C4-2B (cell line): ENCODE measurements at regions not wholly inside any gene's neighbourhood (a gene's known extent, or its start where the extent isn't known, plus 50 kb on each side); places are given as distances from the start of the nearest gene placed in this dataset.
A peak's percentile ranks its signal among the peaks of the same experiment; 100 is the strongest.

Experiments
- H3K27ac ChIP-seq: fragments of 450-650 bp; 2 replicates; pipeline ENCODE4 v1.5.1; 2017
- ZFX ChIP-seq: fragments of 450-650 bp; IDR thresholded peaks from 2 replicates; pipeline ENCODE4 v1.6.1; 2017
- TF ChIP-seq, protein P1 (sequence below): fragments of 450-650 bp; conservative IDR thresholded peaks from 2 replicates; pipeline ENCODE4 v1.5.1; 2017; ENCODE audit warnings: mild to moderate bottlenecking

DNA sequence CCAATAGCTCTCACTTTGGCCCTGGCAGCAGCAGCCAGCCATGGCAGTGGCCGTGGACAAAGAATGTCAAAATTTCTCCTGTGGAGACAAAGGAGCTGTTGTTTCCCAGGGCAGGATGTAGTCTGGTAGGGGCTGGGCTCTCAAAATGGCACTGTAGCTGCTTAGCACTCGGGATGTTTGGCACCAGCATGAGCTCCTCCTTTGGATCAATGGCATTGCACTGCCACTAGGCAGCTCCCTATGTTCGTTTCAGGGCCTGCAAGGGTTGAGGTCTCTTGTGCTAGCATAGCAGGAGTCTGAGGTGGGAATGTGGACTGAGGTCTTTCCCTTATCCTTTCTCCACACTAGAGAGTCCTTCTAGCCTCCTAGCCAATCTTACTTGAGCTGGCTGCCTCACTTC is 948.8 kb upstream of the FAM98A start:
- no peak for TF ChIP-seq ZFX
- TF ChIP-seq, protein P1, sequence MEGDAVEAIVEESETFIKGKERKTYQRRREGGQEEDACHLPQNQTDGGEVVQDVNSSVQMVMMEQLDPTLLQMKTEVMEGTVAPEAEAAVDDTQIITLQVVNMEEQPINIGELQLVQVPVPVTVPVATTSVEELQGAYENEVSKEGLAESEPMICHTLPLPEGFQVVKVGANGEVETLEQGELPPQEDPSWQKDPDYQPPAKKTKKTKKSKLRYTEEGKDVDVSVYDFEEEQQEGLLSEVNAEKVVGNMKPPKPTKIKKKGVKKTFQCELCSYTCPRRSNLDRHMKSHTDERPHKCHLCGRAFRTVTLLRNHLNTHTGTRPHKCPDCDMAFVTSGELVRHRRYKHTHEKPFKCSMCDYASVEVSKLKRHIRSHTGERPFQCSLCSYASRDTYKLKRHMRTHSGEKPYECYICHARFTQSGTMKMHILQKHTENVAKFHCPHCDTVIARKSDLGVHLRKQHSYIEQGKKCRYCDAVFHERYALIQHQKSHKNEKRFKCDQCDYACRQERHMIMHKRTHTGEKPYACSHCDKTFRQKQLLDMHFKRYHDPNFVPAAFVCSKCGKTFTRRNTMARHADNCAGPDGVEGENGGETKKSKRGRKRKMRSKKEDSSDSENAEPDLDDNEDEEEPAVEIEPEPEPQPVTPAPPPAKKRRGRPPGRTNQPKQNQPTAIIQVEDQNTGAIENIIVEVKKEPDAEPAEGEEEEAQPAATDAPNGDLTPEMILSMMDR: no peak
- no peak overlapping the region for H3K27ac ChIP-seq

DNA sequence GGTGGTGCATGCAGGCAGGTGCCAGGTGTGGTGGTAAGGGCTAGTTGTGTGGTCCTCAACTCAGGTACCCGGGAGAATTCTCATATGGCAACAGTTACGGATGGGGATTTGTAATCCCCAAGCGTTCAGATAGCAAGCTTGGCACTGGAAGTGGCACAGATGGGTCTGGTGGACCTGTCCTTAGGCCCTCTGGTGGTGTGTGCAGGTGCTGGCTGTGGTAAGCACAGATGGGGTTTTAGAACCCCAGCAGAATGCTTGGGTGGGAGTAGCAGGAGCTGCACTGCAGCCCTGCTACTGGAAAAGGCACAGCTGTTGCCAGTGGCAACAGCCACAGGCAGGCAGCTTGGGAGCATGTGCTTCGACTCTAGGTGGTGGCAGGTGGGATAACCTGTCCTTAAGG is 948.2 kb upstream of the FAM98A start:
- no peak for TF ChIP-seq ZFX
- TF ChIP-seq, protein P1: peak; percentile 17
- no peak overlapping the region for H3K27ac ChIP-seq

DNA sequence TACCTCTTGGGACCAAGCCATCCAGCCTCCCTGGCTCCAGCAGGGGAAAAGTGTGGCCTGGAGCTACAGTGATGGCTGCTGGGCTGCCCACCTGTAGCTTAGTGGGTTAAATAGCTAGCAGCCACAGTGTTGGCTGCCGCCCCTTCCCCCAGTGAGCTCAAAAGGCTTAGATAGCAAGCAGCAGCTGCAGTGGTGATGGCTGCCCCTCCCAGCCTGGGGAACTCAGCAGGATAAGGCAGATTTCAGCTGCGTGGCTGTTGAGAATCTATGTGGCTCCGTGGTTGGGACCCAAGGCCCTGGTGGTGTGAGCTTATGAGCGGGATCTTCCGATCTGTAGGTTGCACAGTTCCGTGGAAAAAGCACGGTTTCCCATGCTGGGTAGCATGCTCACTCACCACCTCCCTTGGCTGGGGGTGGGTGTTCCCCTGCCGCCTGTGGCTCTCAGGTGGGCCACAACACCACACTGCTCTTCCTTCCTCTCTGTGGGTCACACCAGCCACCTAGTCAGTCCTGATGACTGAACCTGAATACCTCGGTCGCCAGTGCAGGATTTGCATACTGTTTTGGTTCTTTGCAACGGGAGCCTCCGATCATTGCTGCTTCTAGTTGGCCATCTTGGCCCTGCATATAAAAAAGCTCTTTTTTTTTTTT is 946.5 kb upstream of the FAM98A start:
- no peak overlapping the region for H3K27ac ChIP-seq
- TF ChIP-seq ZFX: no peak
- TF ChIP-seq, protein P1: no peak

DNA sequence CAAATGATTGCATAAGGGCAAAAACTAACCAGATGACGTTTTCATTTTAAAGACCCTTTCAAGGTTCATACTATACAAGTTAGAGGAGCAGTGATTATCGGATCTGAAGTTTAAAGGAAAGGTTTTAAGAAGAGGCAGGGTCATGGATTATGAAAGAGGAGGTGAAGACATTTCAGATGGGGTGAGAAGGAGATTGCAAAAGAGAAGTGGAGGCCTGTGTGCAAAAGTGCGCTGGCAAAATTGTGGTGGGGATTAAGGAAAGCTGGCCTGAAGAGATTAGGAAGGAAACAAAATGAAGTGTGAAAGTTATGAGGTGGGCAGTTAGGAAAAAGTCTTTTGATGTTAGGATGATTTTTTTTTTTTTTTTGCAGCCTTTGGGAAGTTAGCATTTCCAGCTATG is 935.7 kb upstream of the FAM98A start:
- no peak overlapping the region for H3K27ac ChIP-seq
- TF ChIP-seq, protein P1: no peak
- TF ChIP-seq ZFX: no peak

DNA sequence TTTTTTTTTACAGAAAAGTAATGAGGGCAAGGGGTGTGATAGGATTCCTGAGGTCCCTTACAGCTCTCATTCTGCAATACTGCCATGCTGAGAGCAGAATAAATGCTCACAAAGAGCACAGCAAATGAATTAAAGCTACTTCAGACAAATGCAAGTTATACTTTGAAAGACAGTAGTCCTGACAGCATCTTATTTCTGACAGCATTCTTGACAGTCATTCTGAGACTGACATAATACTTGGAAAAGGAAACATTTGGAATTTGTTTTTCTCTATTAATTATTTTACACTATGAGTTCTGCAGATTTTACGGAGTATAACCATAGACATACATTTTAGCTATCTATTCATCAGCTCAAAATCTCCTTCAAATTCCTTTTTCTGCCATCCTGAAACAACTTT is 935.2 kb upstream of the FAM98A start:
- TF ChIP-seq, protein P1: no peak
- no peak for TF ChIP-seq ZFX

DNA sequence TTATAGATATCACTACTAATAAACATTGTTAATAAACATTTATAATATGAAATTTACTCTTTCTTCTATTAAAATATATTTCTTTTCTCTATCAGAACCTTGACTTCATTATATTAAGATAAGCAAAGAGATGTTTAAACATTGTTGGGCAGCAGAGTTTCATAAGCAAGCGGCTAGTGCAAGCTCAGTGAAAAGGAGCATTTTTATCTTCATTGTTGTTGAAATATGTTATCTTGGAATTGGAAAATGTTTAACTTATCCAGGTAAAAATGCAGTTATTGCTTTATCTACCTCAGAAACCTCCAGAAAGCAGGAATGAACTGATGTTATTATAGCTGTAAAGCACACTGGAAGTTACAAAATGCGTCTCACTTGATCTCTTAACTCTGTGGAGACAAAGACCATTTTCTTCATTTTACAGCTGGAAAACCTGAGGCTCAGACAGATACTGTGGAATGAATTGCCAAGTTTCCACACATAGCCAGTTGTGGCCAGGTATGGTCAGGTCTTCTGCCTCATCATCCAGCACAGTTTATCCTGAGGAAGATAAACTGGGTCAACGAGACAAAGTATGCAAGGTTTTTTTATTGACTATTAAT is 934.6 kb upstream of the FAM98A start:
- no peak overlapping the region for H3K27ac ChIP-seq
- TF ChIP-seq, protein P1: no peak
- TF ChIP-seq ZFX: no peak

More for the DNA sequence above, 935.2 kb upstream of the FAM98A start:
- no peak overlapping the region for H3K27ac ChIP-seq

DNA sequence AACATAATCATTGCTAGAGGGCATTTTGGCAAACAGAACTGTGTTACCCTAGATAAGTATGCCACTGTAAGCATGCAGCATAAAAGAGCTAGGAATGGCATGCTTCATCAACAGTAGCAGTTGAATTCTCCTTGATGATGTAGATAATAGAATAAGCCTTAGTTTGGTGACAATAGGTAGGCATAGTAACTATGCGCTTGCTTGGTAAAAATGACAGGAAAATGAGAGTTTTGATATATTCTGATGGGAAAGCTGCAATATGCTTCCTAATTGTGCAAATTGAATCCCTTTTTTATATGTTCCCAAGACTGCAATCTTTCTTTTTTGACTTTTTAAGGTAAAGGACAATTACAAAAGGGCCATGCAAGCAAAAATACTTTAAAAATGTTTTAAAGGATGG is 930.9 kb upstream of the FAM98A start:
- no peak overlapping the region for H3K27ac ChIP-seq
- no peak for TF ChIP-seq ZFX
- TF ChIP-seq, protein P1: no peak
